ENCODE measurements at regions not wholly inside any gene's neighbourhood (a gene's known extent, or its start where the extent isn't known, plus 50 kb on each side); places are given as distances from the start of the nearest gene placed in this dataset.

DNA sequence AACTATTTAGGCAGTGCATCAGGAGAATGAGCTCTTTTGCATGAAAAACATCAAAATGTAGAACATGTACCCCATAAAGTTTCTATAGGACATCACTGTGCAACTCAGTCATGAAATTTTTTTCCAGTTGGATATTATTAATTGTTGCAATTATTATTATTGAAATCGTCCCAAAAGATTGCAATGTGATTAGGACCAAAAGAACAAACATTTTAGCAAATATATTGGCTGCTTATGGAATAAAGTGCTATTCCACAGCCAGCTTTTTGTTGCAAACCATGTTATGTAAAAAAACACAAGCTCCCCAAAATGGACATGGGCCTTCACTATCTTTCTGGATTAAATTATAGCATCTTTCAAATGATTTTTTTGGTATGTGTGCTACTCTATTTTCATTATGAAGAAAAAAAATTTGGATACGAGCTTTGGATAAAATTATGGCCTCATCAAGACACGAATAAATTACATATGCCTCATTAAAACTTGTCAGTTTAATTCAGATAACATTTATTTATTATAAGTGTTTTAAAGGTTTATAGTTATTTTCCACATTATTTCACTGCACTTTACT is 262.7 kb upstream of the TCF21 start:
- TF ChIP-seq MAZ (IDR thresholded peaks at IDR 0.05; ENCODE audit: borderline replicate concordance, low read depth, low read length) (no peak), POLR2A (IDR thresholded peaks at IDR 0.05; ENCODE audit: low read depth, low read length) (no peak), RAD21 (IDR thresholded peaks at IDR 0.05; ENCODE audit: low read length) (no peak), USF2 (IDR thresholded peaks at IDR 0.05; ENCODE audit: low read depth, low read length) (no peak), CEBPB (IDR thresholded peaks at IDR 0.05; ENCODE audit: low read depth, low read length) (no peak), BHLHE40 (IDR thresholded peaks at IDR 0.05; ENCODE audit: low read depth, low read length) (no peak), SMC3 (IDR thresholded peaks at IDR 0.05; ENCODE audit: low read depth, low read length) (no peak), RCOR1 (IDR thresholded peaks at IDR 0.05; ENCODE audit: insufficient replicate concordance, low read length) (no peak), MXI1 (IDR thresholded peaks at IDR 0.05; ENCODE audit: borderline replicate concordance, low read depth, low read length) (no peak)
- TF ChIP-seq, protein P1, sequence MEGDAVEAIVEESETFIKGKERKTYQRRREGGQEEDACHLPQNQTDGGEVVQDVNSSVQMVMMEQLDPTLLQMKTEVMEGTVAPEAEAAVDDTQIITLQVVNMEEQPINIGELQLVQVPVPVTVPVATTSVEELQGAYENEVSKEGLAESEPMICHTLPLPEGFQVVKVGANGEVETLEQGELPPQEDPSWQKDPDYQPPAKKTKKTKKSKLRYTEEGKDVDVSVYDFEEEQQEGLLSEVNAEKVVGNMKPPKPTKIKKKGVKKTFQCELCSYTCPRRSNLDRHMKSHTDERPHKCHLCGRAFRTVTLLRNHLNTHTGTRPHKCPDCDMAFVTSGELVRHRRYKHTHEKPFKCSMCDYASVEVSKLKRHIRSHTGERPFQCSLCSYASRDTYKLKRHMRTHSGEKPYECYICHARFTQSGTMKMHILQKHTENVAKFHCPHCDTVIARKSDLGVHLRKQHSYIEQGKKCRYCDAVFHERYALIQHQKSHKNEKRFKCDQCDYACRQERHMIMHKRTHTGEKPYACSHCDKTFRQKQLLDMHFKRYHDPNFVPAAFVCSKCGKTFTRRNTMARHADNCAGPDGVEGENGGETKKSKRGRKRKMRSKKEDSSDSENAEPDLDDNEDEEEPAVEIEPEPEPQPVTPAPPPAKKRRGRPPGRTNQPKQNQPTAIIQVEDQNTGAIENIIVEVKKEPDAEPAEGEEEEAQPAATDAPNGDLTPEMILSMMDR (conservative IDR thresholded peaks at IDR 0.05; ENCODE audit: low read depth, low read length), result no peak
- TF ChIP-seq, protein P2, sequence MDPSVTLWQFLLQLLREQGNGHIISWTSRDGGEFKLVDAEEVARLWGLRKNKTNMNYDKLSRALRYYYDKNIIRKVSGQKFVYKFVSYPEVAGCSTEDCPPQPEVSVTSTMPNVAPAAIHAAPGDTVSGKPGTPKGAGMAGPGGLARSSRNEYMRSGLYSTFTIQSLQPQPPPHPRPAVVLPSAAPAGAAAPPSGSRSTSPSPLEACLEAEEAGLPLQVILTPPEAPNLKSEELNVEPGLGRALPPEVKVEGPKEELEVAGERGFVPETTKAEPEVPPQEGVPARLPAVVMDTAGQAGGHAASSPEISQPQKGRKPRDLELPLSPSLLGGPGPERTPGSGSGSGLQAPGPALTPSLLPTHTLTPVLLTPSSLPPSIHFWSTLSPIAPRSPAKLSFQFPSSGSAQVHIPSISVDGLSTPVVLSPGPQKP (IDR thresholded peaks at IDR 0.05; ENCODE audit: borderline replicate concordance, low read depth, low read length), result no peak

Measured in IMR-90 (cell line).